ENCODE measurements at regions not wholly inside any gene's neighbourhood (a gene's known extent, or its start where the extent isn't known, plus 50 kb on each side); places are given as distances from the start of the nearest gene placed in this dataset.

GRCh38 chr14:98858158-98858557, 413.8 kb downstream of the BCL11B start:
- H3K4me3 ChIP-seq (ENCODE audit: low read depth, low read length), result no peak overlapping the region

DNA sequence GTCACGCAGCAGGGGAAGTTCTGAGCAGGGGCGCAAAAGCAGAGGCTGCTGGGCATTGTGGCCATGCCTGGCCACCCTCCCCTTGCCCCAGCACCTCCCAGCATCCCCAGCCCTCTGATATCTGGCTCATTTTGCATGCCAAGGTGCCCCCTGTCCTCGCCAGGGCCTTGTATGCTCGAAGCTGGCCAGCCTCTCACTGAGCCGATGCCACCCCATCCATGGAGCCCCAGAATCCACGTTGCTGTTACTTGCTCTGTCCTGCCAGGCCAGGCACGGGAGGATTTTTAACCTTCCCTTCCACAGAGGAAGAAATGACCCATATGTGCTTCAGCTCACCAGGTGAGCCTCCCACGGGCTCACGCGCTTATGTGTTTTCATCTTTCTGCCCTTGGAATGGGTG, 413.4 kb downstream of the BCL11B start:
- H3K4me3 ChIP-seq (ENCODE audit: low read depth, low read length), result no peak overlapping the region

DNA sequence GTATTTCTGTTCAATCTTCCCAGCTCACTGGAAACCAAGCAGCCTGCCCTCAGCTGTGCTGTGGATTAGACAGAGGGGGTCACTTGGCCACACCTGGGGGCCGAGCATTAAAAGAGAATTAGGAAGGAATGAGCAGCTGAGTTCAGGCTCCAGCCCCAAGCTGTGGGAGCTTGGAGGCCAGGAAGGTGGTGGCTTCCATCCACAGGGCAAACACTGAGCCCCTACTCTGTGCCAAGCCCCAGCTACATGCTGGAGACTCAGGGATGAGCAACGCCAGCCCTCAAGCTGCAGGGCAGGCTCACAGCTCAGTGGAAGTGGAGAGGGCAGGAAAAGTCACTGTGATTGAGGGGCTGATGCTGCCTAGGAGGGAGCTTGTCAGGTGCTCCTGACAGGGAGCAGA, 412.7 kb downstream of the BCL11B start:
- H3K4me3 ChIP-seq (ENCODE audit: low read depth, low read length), result no peak overlapping the region

DNA sequence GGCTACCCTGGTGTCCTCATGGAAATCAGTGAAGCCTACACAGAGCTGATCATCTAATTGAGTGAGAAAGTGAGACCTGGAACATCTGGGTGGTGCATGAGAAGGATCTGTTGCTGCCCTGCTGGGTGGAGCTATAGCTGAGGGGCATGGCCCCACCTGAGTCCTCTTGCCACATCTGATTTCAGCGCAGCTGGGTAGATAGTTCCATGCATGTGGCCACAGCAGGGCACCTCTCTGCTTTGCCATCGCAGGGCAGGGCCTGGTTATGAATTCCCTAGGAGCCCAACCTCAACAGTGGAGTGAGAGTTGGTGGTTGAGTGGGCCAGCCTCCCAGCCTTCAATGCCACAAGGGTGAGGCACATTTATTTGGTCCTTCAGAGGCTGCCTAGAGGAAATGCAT, 407.8 kb downstream of the BCL11B start:
- H3K4me3 ChIP-seq (ENCODE audit: low read depth, low read length), result no peak overlapping the region

- H3K4me3 ChIP-seq (ENCODE audit: low read depth, low read length), result no peak overlapping the region
Measured at GRCh38 chr14:98867146-98867545, 404.9 kb downstream of the BCL11B start.

- H3K4me3 ChIP-seq (ENCODE audit: low read depth, low read length), result no peak overlapping the region
Measured at GRCh38 chr14:98867726-98868125, 404.3 kb downstream of the BCL11B start.

DNA sequence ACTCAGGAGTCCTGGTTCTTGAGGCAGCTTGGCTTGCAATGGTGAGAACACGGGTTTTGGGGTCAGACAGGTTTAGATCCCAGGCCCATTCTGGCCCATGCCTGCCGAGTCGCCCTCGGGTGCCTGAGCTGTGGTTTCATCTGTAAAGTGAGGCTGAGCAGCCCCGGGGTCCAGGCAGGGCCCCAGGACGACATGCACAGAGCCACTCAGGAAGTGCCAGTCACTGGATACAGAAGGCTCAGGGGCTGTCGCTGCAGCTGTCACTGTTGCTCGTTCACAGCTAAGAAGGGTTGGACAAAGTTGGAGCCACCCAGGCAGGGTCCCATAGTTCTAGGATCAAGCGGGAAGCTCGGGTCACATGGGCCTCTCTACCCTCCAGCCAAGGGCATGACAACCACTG, 403.1 kb downstream of the BCL11B start:
- H3K4me3 ChIP-seq (ENCODE audit: low read depth, low read length), result no peak overlapping the region

DNA sequence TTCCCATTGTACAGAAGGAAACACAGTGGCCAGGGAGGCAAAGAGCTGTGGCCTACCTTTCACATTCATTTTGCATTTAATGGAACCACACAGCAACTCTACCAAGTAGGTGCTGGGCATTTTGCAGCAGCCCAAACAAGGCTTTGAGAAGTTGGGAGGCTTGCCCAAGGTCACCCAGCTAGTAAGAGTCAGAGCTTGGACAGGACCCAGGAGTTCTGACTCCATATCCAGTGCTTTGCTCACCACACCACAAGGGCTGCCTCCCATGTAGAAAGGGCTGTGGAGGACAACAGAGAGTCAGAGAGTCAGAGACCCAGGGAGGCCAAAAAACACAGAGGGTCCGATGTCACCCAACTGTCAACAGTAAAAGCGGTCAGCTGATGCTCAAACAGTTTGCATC, 400.2 kb downstream of the BCL11B start:
- no peak overlapping the region for H3K4me3 ChIP-seq (ENCODE audit: low read depth, low read length)

DNA sequence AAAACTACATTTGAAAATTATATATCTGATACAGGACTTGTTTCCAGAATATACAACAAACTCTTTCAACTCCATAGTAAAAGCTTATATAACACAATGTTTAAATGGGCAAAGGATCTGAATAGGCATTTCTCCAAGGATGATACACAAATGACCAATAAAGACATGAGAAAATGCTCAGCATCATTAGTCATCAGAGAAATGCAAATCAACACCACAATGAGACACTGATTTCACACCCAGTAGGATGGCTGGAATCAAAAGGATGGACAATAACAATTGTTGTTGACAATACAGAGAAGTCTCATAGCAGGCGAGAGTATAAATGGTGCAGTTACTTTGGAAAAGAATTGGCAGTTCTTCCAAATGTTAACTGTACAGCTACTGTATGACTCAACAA, 394.9 kb downstream of the BCL11B start:
- no peak overlapping the region for H3K4me3 ChIP-seq (ENCODE audit: low read depth, low read length)

DNA sequence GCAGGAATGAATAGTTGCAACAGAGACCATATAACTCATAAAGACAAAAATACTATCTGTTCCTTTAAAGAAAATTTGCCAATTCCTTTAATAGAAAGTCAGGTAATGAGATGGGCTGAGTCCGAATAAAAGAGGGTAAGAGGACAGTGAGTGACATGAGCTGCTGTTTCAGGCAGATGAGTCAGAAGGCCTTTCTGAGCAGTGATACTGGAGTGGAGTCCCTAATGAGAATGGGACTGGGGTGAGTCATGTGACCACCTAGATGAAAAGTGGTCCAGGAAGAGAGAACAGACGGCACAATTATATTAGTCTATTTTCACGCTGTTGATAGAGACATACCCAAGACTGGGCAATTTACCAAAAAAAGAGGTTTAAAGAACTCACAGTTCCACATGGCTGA, 393.7 kb downstream of the BCL11B start:
- H3K4me3 ChIP-seq (ENCODE audit: low read depth, low read length), result no peak overlapping the region

GRCh38 chr14:98886982-98887381, 385.0 kb downstream of the BCL11B start:
- no peak overlapping the region for H3K4me3 ChIP-seq (ENCODE audit: low read depth, low read length)

- H3K4me3 ChIP-seq (ENCODE audit: low read depth, low read length), result no peak overlapping the region
Measured at GRCh38 chr14:98888281-98888680, 383.7 kb downstream of the BCL11B start.

- H3K4me3 ChIP-seq (ENCODE audit: low read depth, low read length), result no peak overlapping the region
Measured at GRCh38 chr14:98888927-98889835, 382.8 kb downstream of the BCL11B start.

- H3K4me3 ChIP-seq (ENCODE audit: low read depth, low read length), result no peak overlapping the region
Measured at GRCh38 chr14:98889836-98890185, 382.2 kb downstream of the BCL11B start.

- H3K4me3 ChIP-seq (ENCODE audit: low read depth, low read length), result no peak overlapping the region
Measured at GRCh38 chr14:98890556-98891340, 381.2 kb downstream of the BCL11B start.

- H3K4me3 ChIP-seq (ENCODE audit: low read depth, low read length), result no peak overlapping the region
Measured at GRCh38 chr14:98893675-98894074, 378.3 kb downstream of the BCL11B start.

DNA sequence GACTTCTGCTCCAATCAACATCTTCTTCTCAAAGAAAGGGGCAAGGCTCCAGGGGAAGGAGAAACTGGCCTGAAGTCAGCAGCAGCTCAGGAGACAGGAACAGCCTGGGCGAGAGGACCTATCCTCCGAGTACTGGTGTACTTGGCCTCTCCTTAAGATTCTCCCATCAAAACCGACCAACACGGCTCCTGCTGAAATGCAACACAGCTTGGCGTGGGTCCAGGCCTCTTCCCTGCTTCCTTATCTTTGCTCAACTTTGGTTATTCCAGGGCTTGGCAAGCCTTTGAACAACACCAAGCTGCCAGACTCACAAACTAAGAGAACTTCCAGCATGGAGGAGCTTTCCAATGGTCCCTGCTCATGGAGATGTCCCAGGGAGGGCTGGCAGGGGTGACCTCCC, 377.4 kb downstream of the BCL11B start:
- no peak overlapping the region for H3K4me3 ChIP-seq (ENCODE audit: low read depth, low read length)

- H3K4me3 ChIP-seq (ENCODE audit: low read depth, low read length), result no peak overlapping the region
Measured at GRCh38 chr14:98896449-98896848, 375.5 kb downstream of the BCL11B start.

DNA sequence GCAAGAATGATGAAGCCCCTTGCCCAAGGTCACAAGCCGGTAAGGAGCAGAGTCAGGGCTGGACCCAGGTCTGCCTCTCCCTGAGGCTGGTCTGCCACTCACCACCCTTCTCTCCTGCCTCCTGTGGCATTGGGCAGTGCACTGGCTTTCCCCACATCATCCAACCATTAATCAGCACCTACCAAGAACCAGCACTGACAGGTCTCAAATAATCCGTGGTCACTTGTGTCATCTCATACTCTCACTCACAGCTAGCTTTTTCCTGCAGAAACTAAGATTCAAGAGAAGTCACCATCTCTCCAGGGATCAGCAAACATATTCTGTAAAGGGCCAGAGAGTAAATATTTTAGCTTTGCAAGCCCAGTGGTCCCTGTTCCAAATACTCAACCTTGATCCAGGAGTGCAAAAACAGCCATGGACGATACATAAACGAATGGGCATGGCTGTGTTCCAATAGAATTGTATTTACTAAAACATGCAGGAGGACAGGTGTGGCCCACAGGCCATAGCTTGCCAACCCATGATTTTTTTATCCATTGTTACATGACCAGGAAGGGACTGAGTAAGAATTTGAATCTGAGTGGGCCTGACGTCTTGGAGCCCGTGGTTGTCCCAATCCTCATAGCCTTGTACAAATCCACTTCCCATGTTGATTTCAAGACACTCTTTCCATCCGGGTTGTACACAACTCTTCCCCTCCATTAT, 374.2 kb downstream of the BCL11B start:
- H3K4me3 ChIP-seq (ENCODE audit: low read depth, low read length), result no peak overlapping the region

- no peak overlapping the region for H3K4me3 ChIP-seq (ENCODE audit: low read depth, low read length)
Measured at GRCh38 chr14:98899441-98899840, 372.6 kb downstream of the BCL11B start.

DNA sequence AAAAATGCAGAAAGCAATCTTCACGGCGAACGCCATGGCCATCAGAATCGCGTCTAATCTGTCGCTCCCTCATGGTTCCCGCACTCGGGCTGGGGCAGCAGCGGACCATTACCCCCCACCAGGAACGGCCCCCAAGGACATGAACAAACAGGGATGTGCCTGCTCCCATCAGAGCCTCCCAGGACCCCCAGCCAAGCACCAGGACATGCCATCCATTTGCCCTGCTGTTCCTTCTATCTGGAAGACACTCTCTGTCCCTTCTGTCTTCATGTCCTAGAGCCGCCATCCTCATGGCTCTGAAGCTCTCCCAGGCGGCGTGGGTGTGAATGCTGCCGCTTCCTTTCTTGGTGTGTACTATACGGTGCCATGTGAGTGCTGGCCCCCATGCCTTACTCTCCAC, 371.8 kb downstream of the BCL11B start:
- H3K4me3 ChIP-seq (ENCODE audit: low read depth, low read length), result no peak overlapping the region

DNA sequence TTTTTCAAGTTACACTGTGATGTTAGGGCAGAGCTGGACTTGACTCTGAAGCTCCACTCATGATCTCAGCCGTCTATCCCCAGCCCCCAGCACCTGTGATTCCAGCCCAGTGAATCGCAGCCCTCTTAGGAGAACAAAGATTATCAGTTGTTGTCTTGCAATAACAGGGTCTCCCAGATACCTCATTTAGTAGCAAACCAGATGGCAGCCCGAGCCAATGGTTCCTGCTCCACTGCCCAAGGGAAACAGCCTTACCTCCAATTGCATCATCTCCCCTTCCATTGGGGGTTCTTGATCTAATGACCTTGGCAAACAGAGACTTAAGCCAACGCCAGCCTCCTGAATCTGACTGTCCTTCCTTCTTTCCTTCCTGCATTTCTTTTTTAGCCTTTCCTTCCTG, 371.2 kb downstream of the BCL11B start:
- no peak overlapping the region for H3K4me3 ChIP-seq (ENCODE audit: low read depth, low read length)

Measured in iPS-11a (cell line).